GM18861 (cell line): ENCODE measurements at regions not wholly inside any gene's neighbourhood (a gene's known extent, or its start where the extent isn't known, plus 50 kb on each side); places are given as distances from the start of the nearest gene placed in this dataset.

Source experiments
- ATAC-seq: cut with Tn5 transposase; IDR thresholded peaks from one replicate; pipeline ENCODE4 v1.9.1; 2021; ENCODE audit not compliant: unreplicated experiment

- no peak for ATAC-seq
These were observed 130.9 kb upstream of the TP63 start for GRCh38 chr3:189500299-189500698.

DNA sequence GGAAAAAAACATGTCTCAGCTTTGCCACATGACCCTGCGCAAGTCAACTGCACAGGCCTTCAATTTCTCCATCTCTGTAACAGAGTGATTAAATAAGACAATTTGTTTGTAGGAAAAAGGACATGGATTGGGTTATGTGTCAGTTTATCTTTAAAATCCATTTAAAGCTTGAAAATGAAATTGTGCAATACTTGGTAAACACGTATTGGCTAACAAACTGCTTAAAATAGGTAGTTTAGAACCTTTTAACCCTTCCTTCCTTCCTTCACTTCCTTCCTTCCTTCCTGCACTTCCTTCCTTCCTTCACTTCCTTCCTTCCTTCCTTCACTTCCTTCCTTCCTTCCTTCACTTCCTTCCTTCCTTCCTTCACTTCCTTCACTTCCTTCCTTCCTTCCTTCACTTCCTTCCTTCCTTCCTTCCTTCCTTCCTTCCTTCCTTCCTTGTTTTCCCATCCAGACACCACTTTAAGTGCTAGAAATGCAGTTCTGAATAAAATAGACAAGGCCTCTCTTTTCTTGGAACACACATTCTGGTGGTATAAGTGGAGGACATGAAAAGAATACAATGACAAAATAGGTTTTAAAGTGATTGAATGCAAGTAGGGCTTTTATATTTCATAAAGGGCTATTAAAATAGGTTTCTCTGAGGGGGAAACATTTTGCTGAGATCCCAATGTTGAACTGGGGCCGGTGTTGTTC, 130.2 kb upstream of the TP63 start:
- no peak for ATAC-seq

DNA sequence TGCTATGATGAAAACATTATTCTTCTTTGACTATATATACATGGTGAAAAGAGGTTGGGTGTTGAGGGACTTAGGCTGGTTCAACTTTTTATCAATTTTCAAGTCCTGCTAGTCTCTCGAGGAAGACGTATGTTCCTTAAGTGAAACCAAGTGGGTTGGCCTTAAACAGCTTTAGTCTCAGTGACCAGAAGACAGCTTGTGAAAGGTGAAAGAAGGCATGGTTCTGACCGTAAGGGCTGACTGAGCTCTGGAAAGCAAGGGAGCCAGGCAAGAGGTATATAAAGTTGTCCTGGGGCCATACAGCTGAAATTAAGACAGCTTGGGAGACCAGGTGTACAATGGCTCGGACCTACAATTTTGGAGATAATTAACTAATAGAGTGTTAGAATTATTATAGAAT, 128.9 kb upstream of the TP63 start:
- ATAC-seq = no peak

GRCh38 chr3:189502676-189503257, 128.4 kb upstream of the TP63 start:
- ATAC-seq = no peak

- peak; percentile 74 for ATAC-seq
These were observed 123.3 kb upstream of the TP63 start for GRCh38 chr3:189507856-189508255.

DNA sequence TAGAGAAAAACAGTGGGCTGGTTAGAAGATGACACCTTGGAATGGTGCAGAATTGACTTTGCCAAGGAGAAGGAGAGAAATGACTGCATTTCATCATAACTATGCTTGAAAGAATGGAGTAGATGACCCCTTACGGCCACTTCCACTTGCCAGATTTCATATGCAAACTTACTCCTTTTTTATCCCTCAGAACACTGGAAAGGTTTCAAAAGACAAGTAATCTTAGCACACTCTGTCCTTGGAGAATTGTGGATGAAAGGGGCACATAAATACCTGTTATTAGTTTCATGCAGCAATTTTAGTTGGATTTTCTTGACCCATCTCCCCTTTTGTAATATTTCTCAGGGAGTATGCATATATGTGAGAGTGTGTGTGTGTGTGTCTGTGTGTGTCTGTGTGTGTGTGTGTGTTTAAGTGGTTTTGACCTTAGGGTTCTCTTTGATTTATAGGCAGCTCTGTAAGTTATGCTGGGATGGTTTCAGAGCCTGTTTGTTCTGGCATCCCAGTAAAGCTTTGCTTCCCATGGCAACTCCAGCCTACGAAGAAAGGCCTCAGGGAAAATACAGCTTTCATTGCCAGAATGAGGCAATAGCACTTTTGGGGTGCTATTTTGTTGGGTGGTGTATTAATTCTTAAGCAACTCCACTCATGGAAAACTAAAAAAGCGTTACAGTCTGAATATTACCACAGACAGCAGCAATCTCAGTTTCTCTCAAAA, 122.2 kb upstream of the TP63 start:
- no peak for ATAC-seq

- ATAC-seq = peak; percentile 58
These were observed 119.2 kb upstream of the TP63 start for GRCh38 chr3:189512039-189512438.

DNA sequence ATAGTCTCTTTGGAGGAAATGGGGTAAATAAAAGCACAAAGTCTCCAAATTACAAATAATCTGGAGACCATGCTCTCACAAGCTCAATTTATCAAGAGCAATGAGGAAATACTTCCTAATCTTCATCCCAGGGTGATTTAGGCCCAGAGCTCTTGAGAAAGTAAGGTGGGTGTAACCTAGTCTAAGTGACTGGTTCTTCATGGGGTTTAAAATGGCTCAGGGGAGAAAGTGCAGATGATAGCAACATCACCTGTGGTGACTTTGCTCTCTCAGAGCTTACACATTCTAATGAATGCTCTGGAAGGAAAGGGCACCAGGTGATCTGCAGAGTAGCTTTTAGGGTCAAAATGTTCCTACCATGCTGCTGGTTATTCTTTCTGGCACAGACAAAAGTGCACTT, 118.4 kb upstream of the TP63 start:
- no peak for ATAC-seq

DNA sequence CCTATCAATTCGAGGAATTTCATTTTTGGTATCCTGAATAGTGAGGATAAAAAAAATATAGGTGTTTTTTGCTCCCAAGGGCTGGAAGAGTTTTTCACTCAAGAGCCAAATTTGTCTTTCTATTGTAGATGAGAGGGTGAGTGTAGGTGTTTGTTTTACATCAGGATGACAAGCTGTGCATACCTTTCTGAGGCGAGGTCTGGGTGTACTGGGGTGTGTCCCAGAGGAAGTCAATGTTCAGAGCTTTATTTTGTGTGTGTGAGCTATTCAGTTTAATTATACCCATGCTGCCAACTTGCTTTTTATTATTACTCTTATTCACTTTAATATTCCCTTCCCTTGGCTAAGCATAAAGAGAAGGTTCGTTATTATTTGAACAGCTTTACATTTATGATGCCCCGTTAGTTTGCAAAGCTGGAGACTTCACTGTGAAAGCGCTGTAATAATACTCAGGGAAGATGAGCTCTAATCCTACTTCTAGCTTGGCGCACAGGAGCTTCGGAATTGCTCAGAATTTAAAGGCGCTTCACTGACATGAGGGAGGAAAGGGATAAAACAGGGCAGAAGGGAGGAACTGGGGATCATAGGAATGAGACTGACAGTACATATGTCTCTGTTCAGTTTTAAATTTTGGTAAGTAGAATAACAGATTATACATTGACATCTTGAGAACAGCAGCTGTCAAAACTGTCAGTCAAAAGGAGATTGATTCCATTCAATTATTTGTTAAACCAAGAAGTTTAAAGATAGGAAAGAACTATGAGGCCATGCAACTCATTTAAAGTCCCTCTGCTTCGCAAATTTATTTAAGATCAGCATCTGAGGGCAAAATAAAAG, 117.7 kb upstream of the TP63 start:
- no peak for ATAC-seq

GRCh38 chr3:189516039-189516438, 115.2 kb upstream of the TP63 start:
- no peak for ATAC-seq

DNA sequence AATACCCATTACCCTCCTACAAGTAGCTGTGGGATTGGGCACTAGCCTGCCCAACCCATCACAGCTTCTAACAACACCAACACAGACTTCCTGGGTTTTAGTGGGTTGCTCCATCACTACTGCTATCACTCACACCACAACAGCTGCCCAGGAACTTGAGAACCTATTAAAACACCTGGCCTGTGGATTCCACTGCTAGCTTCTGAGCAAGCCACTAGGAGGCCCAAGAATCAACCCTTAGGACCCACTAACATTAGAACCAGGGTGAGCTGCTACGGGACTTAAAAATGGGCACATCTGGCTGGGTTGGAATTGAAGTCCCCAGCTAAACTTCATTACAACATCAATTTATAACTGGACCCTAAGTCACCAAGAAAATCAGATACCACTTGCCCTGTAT, 113.2 kb upstream of the TP63 start:
- ATAC-seq = no peak

- no peak for ATAC-seq
These were observed 111.7 kb upstream of the TP63 start for GRCh38 chr3:189519458-189519857.

GRCh38 chr3:189529468-189529867, 101.7 kb upstream of the TP63 start:
- peak; percentile 52 for ATAC-seq

DNA sequence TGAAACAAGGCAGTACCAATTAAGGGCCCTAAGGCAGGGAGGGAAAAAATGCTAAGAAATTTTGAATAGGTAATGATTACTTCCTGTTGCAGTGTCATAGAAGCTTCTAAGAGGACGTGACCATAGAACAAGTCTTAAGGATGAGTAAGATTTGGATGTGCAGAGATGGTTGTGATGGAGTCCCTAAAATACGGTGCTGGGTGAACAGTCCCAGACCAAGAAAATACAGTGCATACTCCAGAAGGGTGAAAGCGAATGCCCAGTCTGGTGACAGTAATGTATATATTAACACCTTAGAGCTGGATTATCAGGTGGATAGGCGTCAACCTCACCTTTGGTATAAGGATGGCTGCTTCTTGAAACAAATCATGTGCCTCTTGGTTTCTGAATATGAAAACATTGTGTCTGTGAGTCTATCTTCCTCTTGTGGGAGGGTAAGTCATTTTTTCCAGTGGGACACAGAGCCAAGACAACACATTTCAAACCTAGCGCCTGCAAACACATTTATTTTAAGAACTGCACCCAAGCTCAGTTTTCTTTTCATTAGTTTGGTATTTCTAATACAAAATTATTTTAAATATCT, 101.2 kb upstream of the TP63 start:
- peak; percentile 20 for ATAC-seq

DNA sequence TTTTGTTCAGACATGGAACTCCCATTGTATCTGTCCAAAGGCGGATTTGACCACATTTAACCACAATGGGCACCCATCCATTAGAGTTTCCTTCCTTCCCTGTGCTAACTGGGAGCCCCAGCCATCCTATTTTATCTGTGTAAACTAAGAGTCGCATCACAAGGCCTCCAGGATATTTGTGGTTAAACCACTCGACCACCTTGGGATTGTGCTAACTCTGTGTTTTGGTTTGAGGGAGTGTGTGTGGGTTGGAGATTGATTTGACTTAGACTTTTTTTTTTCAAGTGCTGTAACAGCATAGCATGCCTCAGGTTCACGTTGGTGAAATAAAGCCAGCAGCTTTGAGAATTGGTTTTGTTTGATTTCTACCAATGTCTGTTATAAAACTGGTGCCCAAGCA, 100.4 kb upstream of the TP63 start:
- ATAC-seq = no peak

- no peak for ATAC-seq
These were observed 99.9 kb upstream of the TP63 start for GRCh38 chr3:189531271-189531670.

DNA sequence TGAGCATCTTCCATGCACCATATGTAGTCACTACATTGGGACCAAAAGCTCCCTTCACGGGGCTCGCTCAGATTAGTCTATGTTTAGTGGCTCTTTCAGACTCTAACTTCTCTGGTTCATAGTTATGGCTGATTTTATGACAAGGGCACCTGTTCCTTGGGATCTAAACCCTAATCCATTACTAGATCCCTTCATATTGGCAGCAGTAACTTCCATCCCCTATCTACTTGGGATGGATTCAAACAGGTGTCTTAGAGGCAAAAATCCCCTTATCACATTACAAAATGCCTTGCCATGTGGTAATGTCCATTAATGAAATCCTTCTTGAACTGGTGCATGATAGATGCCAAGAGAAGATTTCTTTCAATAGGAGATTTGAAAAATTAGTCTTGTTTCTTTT, 96.7 kb upstream of the TP63 start:
- ATAC-seq = no peak

- no peak for ATAC-seq
These were observed 94.1 kb upstream of the TP63 start for GRCh38 chr3:189537135-189537534.

- ATAC-seq = no peak
These were observed 83.7 kb upstream of the TP63 start for GRCh38 chr3:189547448-189547847.

DNA sequence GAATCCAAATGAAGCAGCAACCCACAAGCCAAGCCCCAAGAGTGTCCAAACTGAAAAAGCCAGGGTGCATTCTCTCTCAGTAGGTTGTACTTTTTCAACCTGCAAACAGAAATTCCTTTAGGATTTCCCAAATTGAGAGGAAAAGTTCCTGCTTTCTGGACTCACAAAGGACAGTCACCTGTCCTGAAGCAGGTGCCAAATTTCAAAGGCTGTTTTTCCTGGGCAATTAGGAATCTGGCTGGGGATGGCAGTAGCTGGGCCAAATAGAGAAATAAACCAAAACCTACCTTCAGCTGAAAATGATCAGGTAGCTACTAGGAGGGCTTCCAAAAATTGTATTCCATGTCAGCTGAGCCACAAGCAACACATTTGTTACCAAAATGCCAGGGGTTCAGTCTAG, 83.1 kb upstream of the TP63 start:
- ATAC-seq = no peak

GRCh38 chr3:189551007-189551406, 80.2 kb upstream of the TP63 start:
- ATAC-seq = no peak
